ENCODE measurements at regions not wholly inside any gene's neighbourhood (a gene's known extent, or its start where the extent isn't known, plus 50 kb on each side); places are given as distances from the start of the nearest gene placed in this dataset.
A peak's percentile ranks its signal among the peaks of the same experiment; 100 is the strongest.

DNA sequence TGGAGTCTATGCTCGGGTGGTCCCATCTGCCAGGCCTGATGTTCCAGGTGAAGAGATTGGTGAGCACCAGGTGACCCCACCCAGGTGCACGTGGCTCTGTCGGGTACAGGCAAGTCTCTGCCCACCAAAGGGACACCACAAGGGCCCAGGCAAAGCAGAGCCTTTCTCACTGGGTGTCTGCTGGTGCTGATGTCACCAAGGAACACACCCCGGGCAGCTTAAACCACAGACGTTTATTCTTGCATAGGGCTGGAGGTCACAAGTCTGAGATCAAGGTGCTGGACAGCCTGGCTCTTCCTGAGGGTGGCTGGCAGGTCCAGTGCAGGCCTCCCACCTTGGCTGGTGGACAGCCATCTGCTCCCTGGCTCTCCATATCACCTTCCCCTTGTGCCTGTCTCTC, 100.7 kb upstream of the CD93 start:
- DNase-seq (ENCODE audit: low read depth in 3 of 3, low spot score in 2 of 3), result no peak

DNA sequence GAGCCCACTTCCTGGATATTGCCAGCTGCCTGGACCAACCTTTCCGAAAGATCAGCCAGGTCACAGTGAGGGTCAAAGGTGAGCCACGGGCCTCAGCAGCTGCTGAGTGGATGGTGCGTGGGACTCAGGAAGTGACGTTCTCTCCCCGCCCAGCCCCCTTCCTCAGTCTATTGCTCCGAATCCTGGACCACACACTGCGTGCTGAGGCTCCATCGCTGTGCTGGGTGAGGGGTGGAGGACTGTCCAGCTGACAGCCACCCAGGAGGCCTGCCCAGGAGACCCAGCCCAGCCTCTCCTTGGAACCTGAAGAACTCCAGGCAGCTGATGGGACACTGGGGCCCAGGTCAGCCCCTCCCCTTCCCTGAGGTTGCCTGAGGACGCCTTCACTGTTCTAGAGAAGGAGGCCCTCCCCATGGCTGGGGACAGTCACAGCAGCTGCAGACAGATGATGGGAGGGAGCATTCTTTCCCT, 94.4 kb upstream of the CD93 start:
- no peak for DNase-seq (ENCODE audit: low read depth in 3 of 3, low spot score in 2 of 3)

DNA sequence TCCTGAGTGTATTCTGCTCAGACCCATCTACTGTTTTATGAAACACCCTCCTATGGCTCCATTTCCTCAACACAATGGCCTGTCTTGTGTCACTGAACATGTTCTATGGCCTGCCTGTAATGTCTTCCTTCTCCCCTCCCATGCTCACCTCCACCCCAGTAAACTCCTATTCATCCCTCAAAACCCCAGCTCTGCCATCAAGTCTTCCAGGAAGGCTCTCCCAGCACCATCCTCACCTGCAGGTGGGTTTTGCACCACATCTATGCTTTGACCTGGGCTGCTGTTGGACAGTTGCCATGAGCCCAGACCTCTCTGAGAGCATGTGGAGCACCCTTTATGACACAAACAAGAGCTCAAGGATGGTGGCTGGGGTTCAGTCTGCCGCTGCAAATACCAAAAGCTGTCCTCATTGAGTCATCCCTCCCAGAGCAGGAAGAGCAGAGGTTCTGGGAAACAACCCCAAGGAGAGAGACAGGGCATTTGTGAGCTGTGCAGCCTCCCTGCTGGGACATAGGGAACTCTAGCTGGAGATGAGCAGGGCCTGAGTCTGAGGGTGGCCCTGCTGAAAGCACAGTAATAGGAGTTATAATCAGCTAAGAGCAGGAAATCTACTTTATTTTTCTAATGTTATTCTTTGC, 93.8 kb upstream of the CD93 start:
- no peak for DNase-seq (ENCODE audit: low read depth in 3 of 3, low spot score in 2 of 3)

DNA sequence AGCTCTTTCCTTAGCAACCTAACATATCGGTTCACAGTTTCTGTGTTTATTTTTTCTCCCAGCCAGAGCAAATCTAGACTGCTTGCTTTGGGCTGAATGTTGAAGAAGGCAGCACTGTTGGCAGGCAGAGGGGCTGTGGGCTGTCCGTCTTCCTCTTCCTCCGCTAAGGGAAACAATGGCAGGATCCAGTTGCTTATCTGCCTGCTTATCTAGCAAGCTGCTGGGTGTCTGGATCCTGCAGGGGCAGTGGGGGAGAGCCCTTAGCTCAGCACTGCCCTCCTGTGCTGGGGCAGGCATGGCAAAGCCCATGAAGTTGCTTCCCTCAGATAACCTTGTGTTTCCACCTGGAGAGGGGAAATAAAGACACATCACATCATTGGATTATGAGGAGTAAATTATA, 92.7 kb upstream of the CD93 start:
- no peak for DNase-seq (ENCODE audit: low read depth in 3 of 3, low spot score in 2 of 3)

DNA sequence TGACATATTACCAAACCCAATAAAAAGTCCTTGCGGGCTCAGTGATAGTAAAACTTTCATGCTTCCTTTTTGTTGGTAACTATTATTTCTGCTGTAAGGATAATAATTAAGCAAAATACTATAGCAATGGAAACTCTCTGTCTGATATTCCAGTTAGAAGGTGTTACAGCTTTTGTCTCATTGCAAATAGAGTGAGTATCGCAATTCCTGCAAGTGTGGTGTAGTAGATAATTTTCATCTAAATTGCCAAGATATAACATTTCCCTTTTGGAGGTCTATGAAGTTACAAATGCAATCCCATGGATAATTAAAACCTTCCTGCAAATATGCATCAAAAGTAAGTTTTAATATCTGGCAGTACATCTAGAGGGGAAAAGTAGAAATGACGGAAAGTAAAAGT, 88.7 kb upstream of the CD93 start:
- DNase-seq (ENCODE audit: low read depth in 3 of 3, low spot score in 2 of 3), result no peak

DNA sequence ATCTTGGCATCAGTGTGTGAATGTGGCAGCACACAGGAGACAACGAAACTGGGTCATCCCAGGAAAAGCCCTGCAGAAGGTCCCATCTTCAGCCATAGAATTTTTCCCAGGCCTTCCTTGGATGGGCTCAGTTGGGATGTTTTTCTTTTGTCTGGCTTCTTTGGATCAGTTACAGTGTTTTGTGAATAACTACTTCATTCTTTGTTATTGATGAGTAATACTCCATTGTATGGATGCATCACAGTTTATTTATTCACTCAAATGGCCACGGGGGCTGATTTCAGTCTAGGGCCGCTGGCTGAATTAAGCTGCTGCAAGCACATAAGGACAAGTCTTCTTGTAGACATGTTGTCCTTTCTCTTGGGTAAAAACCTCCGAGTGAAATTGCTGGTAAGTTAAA, 81.3 kb upstream of the CD93 start:
- no peak for DNase-seq (ENCODE audit: low read depth in 3 of 3, low spot score in 2 of 3)

DNA sequence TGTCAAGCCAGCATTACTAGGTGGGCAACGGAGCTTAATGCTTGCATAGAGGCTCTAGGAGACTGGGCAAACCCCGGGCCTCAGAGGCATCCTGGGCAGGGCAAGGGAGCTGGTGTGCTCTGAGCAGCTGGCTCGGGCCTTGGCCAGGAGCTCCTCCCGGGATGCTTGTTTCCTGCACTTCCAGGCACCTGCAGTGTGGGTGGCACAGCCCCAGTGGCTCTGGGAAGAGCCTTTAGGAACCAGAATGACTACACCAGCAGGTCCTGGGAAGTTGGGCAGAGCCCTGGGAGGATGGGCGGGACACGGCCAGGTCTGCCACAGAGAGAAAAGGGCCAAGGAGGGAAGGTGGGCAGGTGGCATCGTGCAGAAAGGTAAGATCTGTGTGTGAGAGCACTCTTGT, 80.4 kb upstream of the CD93 start:
- no peak for DNase-seq (ENCODE audit: low read depth in 3 of 3, low spot score in 2 of 3)

DNA sequence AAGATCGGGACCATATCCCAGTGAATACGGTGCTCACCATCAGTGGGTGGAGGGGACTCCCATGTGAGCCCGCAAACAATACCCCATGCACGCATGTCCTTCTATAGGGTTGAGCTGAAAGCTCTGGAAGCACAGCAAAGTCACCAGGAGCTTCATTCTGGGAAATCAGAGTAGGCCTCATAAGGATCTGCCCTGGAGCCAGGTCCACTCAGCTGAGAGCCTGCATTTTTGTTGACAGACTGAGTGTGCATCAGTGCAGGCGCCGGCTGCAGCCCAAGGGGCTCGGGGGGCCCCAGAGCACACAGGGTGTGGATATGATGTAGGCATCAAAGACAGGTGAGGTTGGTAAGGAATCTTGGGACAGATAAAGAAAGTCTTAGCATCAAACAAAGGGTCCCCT, 79.8 kb upstream of the CD93 start:
- DNase-seq (ENCODE audit: low read depth in 3 of 3, low spot score in 2 of 3), result no peak

DNA sequence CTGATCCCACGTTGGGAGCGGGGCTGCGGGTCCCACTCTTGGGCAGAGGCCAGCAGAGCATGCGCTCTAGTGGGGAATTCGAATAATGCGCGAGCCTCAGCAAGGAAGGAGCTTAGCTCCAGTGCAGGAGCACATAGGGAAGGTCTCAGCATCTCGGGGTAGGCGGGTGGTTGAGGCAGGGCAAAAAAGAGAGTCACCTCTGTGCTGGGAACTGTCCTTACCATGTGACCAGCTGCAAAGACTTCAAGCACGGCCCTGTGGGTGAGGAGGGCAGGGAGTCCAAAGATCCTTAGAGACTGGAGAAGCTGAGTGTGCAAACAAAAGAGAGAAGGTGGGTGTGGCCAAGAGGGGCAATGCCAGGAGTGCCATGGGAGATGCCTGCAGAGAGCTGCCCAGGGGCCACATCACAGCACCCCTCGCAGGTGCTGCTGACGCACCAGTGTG, 79.2 kb upstream of the CD93 start:
- no peak for DNase-seq (ENCODE audit: low read depth in 3 of 3, low spot score in 2 of 3)

DNA sequence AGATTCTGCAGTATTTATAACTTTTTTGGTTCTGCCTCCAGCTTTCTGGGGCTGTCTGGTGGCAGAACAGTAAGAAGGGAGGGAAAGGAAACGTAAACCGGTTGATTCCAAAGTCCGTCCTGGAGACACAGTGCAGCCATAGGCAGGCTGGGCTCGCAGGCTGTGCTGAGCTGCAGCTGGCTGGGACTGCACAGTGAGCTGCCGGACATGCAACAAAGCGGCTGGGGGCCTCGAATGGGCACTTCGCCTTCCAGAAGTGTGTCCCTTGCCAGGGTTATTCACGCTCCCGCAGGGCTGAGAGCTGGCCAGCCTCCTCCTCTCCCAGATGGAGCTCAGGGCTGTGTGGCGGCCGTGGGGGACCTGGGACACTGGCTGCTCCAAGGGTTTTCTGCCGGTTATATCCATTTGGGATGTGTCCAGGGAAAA, 78.1 kb upstream of the CD93 start:
- DNase-seq (ENCODE audit: low read depth in 3 of 3, low spot score in 2 of 3), result no peak

DNA sequence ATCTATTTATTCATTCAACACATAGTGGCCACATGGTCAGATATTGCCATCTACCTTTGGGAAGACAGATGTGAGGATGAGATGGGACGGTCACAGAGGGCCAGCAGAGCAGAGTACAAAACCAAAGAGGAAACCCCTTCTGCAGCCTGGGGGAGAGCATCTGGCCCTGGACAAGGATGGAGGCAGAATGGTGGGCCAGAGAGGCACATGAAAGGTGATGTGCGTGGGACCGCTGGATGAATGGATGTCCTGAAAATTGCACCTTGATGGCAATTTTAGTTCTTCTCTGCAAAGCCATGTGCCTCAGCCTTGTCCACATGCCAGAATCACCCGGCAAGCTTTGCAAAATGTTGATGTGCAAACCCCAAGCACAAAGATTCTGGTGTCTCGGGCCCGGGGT, 77.4 kb upstream of the CD93 start:
- no peak for DNase-seq (ENCODE audit: low read depth in 3 of 3, low spot score in 2 of 3)

DNA sequence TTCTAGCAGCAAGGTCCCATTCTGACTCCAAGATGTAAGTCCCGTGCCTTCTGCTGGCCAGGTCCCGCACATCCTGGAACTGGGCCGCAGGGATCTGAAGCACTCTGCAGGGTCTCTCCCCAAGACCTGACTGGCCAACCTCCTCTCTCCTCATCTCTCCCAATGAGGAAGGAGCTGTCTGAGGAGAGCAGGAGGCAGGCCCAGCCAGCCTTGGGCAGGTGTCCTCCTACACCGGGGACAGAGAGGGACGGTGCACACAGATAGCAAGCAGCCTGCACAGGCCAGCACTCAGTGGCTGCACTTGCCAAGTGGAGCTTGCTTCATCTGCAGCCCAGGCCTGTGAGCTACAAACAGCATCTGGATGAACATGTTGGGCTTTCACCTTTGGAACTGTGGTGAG, 76.8 kb upstream of the CD93 start:
- DNase-seq (ENCODE audit: low read depth in 3 of 3, low spot score in 2 of 3), result no peak

DNA sequence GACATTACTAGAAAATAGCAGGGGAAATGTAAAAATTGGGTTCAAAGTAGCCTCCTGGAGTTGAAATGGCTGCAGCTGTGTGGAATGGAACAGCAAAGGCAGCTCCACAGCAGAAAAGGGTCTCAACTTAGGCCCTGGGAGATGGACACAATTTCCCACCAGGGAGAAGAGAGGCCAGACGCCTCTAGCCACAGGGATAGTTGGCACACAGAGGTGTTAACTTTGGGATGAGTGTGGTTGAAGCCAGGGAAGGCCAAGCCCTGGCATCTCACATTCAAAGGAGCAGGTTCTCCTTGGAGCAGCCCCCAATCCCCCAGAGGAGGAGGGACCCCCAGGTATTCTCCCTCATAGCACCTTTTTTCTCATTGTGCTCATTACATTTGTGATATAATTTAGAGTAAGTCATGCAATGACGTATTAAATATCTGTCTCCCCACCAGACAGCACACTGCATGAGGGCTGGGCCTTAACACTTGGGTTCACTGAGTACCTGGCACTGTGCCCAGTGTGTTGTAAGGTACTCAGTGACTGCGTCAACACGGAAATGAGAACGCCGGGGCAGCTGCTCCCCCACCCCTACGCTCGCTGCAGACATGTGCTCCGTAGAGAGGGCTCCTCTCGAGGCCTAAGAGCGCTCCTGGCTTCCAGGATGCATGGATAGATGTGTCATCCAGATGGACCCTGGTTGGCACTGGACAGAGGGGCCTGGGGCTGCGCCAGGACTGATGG, 76.0 kb upstream of the CD93 start:
- DNase-seq (ENCODE audit: low read depth in 3 of 3, low spot score in 2 of 3), result peak in 2 of 3 donors; percentile 30 to 31

DNA sequence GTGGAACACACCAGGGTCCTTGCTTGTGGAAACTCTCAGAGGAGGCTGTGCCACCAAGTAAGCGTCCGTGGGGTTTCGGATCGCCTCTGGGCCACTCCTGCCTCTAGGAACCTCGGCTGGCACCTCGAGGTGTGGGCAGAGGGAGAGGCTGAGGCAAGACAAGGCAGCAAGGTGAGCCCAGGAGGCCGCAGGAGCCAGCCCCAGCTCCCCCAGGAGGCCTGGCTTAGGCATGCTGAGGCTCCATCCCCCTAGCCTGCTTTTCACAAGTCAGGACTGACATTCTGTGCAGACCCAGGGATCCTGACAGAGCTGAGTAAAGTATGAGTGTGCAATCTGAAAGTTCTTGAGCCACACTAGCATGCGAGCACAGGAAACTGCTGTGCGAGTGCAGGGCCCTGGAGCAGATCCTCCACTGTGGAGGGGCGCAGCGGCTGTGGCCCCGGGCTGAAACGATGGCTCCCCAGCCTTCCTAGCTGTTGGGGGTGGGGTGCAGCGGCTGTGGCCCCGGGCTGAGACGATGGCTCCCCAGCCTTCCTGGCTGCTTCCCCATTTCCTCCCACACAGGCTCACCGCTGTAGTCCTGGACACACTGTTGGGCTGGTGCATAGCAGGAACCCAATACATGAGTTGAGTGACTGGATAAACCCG, 75.2 kb upstream of the CD93 start:
- no peak for DNase-seq (ENCODE audit: low read depth in 3 of 3, low spot score in 2 of 3)

DNA sequence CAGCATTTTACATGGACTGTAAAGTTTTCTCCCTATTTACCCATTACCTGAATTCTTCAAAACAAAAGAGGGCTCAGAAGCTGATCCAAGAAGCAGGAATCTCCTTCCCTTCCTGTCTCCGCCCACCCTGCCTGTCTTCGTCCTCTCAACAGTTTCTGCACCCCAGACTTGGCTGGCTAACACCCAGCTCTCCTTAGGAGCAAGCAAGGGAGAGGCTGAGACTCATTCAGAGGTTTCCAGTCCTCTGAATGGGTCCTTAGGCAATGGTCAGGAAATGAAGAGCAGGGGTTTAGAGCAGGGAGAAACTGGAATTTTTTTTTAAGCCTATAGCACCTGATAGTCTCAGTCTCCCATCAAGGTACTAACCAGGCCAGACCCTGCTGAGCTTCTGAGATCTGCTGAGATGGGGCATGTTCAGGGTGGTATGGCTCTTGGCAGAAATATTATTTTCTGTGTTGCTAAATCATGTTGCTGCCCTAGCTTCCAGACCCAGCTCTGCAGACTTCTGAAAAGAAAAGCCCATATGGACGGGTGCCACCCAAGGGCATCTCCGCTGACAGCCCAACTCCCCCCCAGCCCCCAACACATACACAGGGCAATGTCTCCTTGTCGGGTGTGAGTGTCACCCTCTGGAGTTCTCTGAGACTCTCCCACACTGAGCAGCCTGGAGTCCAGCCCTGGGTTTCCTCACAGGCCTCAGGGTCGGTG, 74.6 kb upstream of the CD93 start:
- DNase-seq (ENCODE audit: low read depth in 3 of 3, low spot score in 2 of 3), result no peak

DNA sequence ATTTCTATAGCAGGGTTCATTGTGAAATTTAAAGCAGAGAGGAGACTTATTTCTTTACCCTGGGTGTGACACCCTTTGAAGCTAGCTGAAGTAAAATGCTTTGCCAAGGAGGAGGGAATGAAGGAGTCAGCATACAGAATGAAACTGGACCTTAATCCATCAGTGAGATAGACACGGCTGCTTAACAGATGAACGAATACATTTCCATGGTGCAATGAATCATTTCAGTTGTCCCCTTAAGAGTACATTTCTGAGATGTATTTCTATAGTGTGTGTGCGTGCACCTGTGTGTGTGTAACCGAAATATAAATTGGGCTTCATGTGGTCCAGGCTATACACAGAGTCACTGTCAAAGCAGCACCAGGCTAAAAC, 73.8 kb upstream of the CD93 start:
- no peak for DNase-seq (ENCODE audit: low read depth in 3 of 3, low spot score in 2 of 3)

DNA sequence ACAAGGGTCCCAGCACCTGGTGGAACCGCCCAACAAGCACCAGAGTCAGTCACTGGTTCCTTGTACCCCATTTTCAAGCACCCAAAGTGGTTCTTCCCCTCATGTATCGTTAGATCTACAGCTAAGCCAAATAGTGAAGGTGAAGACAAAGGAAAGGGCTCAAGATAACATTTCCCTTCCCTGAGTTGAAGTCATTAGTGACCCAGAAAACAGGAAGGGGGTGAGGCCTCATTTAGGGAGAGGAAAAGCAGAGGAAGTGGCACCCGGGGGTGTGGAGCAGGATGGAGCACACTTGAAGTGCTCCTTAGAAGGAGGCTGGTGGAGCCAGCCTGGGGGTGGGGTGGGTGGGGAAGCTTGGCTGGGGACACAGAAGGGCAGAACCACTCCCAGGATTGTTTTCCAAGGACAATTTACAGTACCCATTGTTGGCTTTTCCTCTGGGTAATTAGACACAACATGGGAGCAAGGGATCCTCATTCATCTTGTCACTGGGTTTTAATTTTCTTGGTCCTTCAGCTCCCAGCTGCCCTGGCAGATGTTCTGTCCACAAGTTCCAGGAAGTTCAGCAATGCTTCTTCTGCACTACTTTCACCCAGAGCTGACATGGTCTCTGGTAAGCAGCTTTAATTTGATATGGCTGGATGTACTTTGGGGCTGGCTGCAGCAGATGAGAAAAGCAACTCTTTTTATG, 73.3 kb upstream of the CD93 start:
- DNase-seq (ENCODE audit: low read depth in 3 of 3, low spot score in 2 of 3), result no peak

DNA sequence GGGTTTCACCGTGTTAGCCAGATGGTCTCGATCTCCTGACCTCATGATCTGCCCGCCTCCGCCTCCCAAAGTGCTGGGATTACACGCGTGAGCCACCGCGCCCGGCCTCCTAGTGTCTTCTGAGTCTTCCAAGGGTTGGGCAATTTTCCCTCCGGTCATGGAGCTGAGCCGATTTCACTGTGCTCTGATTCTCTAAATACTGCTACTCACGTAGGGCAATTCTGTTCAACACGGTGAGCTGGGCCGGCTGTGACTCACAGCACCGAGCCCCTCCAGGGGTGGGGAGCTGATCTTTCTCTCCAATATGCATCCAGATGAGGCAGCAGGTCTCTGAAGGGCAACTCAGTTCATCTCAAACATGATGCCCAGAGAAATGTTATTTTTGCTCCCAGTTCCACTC, 71.6 kb upstream of the CD93 start:
- no peak for DNase-seq (ENCODE audit: low read depth in 3 of 3, low spot score in 2 of 3)

DNA sequence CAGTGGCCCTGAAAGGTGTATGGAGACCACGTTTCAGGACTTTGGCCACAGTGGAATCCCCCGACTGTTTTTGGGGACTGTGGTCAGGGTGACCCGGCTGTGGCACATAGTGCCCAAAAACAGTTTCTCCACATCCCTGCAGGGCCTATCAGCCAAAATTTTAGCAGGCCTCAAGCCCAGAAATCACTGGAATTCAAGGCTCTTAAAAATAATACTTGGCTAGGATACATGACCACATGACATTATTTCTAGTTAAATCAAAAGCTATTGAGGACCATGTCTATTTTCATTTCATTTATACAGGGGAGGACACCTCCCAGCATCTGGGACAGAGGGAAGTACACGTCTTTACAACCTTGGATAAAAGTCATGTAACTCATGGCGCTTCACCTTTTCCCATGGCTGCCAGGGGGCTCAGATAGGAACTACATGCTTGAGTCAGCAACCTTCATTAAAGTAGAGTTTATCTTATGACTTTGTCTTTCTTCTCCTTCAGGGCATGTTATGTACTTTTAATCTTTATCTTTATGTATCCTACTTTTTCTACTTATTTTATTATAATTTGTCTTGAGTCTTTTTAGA, 70.8 kb upstream of the CD93 start:
- no peak for DNase-seq (ENCODE audit: low read depth in 3 of 3, low spot score in 2 of 3)

DNA sequence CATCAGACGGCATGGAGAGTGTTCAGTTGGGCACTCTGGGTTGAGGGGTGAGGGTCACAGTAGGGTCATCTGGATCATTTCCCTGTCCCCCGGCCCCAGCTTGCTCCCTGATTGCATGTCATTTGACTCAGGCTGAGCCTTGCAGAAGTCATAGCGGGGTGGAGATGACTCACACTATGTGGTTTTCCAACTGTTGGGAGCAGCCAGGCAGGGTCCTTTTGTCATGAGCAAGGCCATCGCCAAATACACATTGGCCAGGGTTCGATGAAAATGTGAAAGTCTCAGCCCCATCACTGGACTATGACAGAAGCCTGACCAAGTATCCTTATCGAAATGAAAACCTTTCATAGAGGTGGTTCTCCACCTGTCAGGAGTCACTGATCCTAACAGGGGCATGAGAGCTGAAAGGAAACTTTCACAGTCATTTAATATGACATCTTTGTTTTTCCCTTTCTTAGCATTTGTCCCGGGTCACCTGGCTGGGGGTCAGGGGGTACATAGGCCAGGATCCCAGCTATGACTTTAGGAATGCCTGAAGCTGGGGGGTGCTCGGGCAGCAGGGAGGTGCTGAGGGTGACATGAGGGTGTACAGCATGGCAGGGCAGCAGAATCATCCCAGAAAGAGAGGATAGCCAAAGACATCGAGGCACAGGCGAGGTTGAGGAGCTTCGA, 70.2 kb upstream of the CD93 start:
- no peak for DNase-seq (ENCODE audit: low read depth in 3 of 3, low spot score in 2 of 3)

Measured in right renal cortex interstitium (tissue), 3 donors.